Ishikawa (cell line): ENCODE measurements at regions not wholly inside any gene's neighbourhood (a gene's known extent, or its start where the extent isn't known, plus 50 kb on each side); places are given as distances from the start of the nearest gene placed in this dataset.
A peak's percentile ranks its signal among the peaks of the same experiment; 100 is the strongest.

Source experiments
- CEBPB ChIP-seq: IDR thresholded peaks from 2 replicates; pipeline ENCODE4 v1.6.1; 2012
- CREB1 ChIP-seq: IDR thresholded peaks from 2 replicates; pipeline ENCODE4 v1.6.1; 2012; ENCODE audit warnings: low read depth
- EGR1 ChIP-seq: IDR thresholded peaks from 2 replicates; pipeline ENCODE4 v1.6.1; 2012
- EP300 ChIP-seq: IDR thresholded peaks from 2 replicates; pipeline ENCODE4 v1.6.1; 2012; ENCODE audit warnings: borderline replicate concordance
- FOXM1 ChIP-seq: IDR thresholded peaks from 2 replicates; pipeline ENCODE4 v1.6.1; 2012; ENCODE audit warnings: low read depth, borderline replicate concordance
- MAX ChIP-seq: IDR thresholded peaks from 2 replicates; pipeline ENCODE4 v1.6.1; 2012
- NFIC ChIP-seq: IDR thresholded peaks from 2 replicates; pipeline ENCODE4 v1.6.1; 2012
- RAD21 ChIP-seq: IDR thresholded peaks from 2 replicates; pipeline ENCODE4 v1.6.1; 2012; ENCODE audit warnings: low read depth
- REST ChIP-seq: IDR thresholded peaks from 2 replicates; pipeline ENCODE4 v1.6.1; 2012; ENCODE audit warnings: low read depth, mild to moderate bottlenecking
- TAF1 ChIP-seq: IDR thresholded peaks from 2 replicates; pipeline ENCODE4 v1.6.1; 2012; ENCODE audit warnings: low read depth, mild to moderate bottlenecking
- TCF12 ChIP-seq: IDR thresholded peaks from 2 replicates; pipeline ENCODE4 v1.6.1; 2012; ENCODE audit warnings: low read depth
- TEAD4 ChIP-seq: IDR thresholded peaks from 2 replicates; pipeline ENCODE4 v1.6.1; 2012
- USF1 ChIP-seq: IDR thresholded peaks from 2 replicates; pipeline ENCODE4 v1.6.1; 2012
- YY1 ChIP-seq: IDR thresholded peaks from 2 replicates; pipeline ENCODE4 v1.6.1; 2012; ENCODE audit warnings: low read depth
- ZBTB7A ChIP-seq: IDR thresholded peaks from 2 replicates; pipeline ENCODE4 v1.6.1; 2012; ENCODE audit warnings: low read depth

DNA sequence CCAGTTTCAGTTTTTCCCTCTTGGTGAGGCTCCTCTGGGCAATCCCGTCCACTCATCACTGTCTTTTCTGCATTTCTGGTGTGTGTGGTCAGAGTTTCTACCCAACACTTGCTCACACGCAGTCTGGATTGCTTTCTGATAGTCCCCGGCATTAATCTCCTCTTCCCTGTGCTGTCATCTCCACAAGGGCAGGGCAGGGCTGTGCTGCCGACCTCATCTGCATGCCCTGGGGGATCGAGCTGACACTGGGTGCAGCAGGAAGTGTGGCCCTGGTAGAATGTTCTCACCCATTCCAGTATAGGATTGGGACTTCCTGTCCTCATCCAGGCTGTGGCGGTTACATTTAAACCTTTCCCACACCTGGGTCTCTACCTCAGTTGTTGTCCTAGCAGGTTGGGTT, 80.0 kb upstream of the FAM136A start:
- no peak for TF ChIP-seq MAX

- TF ChIP-seq CREB1 (no peak), TAF1 (no peak), REST (no peak), TCF12 (no peak), MAX (no peak)
These were observed 79.4 kb upstream of the FAM136A start for GRCh38 chr2:70381235-70381634.

DNA sequence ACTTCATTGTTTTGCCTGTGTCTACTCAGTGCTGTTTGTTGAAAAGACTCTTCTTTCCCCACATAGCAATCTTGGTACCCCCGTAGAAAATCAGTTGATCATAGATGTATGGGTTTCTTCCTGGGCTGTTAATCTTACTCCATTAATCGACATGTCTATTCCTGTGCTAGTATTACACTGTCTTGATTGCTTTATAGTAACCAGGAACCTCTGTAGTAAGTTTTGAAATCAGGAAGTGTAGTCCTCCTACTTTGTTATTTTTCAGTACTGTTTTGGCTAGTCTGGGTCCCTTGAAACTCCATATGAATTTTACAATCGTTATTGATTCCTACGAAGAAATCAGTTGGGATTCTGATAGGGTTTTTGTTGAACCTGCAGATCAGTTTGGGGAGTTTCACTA, 78.8 kb upstream of the FAM136A start:
- TF ChIP-seq FOXM1 (no peak), USF1 (no peak), NFIC (no peak), MAX (no peak), CREB1 (no peak)

GRCh38 chr2:70374616-70375015, 72.7 kb upstream of the FAM136A start:
- TF ChIP-seq RAD21 (no peak), TEAD4 (no peak), FOXM1 (no peak), CEBPB (no peak), EGR1 (no peak), REST (no peak), YY1 (no peak), EP300 (no peak), MAX (no peak), CREB1 (no peak), TAF1 (no peak), NFIC (no peak), TCF12 (no peak), USF1 (no peak), ZBTB7A (no peak)

GRCh38 chr2:70371753-70372152, 69.9 kb upstream of the FAM136A start:
- TF ChIP-seq CEBPB = peak; percentile 68
- no peak for TF ChIP-seq MAX

- TF ChIP-seq NFIC (peak; percentile 65), CREB1 (no peak)
These were observed 67.2 kb upstream of the FAM136A start for GRCh38 chr2:70369082-70369481.

GRCh38 chr2:70368545-70368944, 66.7 kb upstream of the FAM136A start:
- TF ChIP-seq USF1 (no peak), YY1 (no peak), CEBPB (no peak), FOXM1 (no peak), TAF1 (no peak), REST (no peak), EP300 (no peak), EGR1 (no peak), RAD21 (no peak), TEAD4 (no peak), NFIC (no peak)
